ENCODE measurements at regions not wholly inside any gene's neighbourhood (a gene's known extent, or its start where the extent isn't known, plus 50 kb on each side); places are given as distances from the start of the nearest gene placed in this dataset.

DNA sequence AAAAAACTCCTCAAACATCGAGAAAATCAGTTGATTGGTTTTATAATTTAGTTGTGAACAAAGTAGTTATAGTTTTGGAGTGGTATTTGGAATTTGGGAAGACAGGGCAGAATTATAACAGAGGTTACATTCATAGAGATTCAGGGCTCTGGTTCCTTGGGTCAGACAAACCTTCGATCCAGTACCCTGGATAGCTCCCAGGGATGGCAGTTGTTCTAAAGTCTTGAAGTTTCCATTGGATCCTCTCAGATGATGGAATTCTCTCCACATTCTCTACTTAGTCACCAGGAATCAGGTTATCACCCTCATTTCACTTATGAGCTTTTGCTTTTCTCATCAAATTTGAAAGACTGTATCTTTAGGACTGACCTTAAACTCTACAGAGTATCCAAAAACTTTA, 285.1 kb downstream of the CENPW start:
- TF ChIP-seq, protein P1, sequence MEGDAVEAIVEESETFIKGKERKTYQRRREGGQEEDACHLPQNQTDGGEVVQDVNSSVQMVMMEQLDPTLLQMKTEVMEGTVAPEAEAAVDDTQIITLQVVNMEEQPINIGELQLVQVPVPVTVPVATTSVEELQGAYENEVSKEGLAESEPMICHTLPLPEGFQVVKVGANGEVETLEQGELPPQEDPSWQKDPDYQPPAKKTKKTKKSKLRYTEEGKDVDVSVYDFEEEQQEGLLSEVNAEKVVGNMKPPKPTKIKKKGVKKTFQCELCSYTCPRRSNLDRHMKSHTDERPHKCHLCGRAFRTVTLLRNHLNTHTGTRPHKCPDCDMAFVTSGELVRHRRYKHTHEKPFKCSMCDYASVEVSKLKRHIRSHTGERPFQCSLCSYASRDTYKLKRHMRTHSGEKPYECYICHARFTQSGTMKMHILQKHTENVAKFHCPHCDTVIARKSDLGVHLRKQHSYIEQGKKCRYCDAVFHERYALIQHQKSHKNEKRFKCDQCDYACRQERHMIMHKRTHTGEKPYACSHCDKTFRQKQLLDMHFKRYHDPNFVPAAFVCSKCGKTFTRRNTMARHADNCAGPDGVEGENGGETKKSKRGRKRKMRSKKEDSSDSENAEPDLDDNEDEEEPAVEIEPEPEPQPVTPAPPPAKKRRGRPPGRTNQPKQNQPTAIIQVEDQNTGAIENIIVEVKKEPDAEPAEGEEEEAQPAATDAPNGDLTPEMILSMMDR (IDR thresholded peaks at IDR 0.05; ENCODE audit: insufficient read depth, low read length, severe bottlenecking): no peak
- no peak for FAIRE-seq
- peak; percentile 18 for DNase-seq (ENCODE audit: low read depth)

DNA sequence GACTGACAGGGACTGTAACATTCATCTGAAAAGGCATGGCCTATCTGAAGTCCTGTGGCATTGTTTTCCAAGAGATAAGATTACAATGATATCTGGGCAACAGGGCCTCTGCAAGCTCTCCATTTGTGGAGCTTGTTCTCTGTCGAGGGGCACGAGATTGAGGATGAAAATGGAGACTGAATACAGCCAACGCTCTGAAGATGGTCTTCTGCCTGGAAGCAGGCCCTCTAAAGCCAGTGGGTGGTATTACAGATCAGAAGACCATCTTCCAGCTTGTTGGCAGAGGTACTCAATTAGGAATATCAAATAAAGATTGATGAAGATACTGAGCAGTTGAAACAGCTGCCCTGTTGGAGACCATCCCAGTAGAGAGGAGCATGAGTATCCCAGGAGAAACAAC, 288.2 kb downstream of the CENPW start:
- H3K27me3 ChIP-seq (ENCODE audit: control insufficient read depth, insufficient read depth, low read length): no peaks in the 10 kb centered on the region
- DNase-seq (ENCODE audit: low read depth) (no peak), FAIRE-seq (no peak)
- H3K36me3 ChIP-seq (ENCODE audit: control insufficient read depth, insufficient read depth, low read length): no peaks in the 10 kb centered on the region
- TF ChIP-seq, protein P1 (IDR thresholded peaks at IDR 0.05; ENCODE audit: insufficient read depth, low read length, severe bottlenecking): no peak
- no peak overlapping the region for H3K4me3 ChIP-seq (ENCODE audit: low read depth, low read length)

More for the DNA sequence above, 285.1 kb downstream of the CENPW start:
- Histone ChIP-seq H3K36me3 (ENCODE audit: control insufficient read depth, insufficient read depth, low read length) (no peaks in the 10 kb centered on the region), H3K4me3 (ENCODE audit: low read depth, low read length) (no peak overlapping the region), H3K27me3 (ENCODE audit: control insufficient read depth, insufficient read depth, low read length) (no peaks in the 10 kb centered on the region)

DNA sequence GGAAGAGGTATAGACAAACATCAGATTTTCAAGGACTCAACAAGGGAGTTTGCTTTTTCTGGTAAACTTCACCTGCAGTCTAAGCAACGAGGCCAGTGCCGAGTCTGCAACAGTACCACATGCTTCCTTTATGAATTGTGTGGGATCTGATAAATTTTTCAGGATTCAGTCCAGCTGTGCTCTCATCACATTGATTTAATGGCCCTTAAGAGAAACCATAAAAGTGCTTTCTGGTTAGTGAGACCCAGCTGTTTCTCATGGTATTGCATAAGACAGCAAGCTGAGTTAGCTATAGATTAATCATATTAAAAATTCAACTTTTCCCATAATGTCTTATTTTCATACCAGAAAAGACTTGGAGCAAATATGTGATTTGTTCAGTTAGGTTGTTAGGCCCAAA, 291.4 kb downstream of the CENPW start:
- H3K4me3 ChIP-seq (ENCODE audit: low read depth, low read length): no peak overlapping the region
- H3K36me3 ChIP-seq (ENCODE audit: control insufficient read depth, insufficient read depth, low read length): no peaks in the 10 kb centered on the region
- no peaks in the 10 kb centered on the region for H3K27me3 ChIP-seq (ENCODE audit: control insufficient read depth, insufficient read depth, low read length)
- DNase-seq (ENCODE audit: low read depth) (no peak), FAIRE-seq (no peak)
- TF ChIP-seq, protein P1 (IDR thresholded peaks at IDR 0.05; ENCODE audit: insufficient read depth, low read length, severe bottlenecking): no peak

DNA sequence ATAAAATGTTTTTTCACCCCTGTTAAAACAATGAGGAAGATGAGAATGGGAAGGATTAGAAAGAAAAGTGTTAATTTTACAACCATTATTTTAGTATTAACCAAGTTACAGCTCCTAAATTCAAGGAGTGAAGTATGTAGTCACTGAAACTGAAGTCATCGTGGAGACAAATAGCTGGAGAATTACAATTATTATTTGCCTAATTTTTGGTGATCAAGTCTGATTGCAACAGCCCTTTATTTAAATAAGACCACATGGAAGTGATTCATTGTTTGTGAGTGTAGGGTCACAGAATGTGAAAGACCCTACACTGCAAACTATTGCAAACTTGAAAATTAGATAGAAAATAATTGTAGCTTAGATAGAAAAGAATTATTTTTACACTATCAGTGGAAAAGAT, 292.4 kb downstream of the CENPW start:
- FAIRE-seq: no peak

DNA sequence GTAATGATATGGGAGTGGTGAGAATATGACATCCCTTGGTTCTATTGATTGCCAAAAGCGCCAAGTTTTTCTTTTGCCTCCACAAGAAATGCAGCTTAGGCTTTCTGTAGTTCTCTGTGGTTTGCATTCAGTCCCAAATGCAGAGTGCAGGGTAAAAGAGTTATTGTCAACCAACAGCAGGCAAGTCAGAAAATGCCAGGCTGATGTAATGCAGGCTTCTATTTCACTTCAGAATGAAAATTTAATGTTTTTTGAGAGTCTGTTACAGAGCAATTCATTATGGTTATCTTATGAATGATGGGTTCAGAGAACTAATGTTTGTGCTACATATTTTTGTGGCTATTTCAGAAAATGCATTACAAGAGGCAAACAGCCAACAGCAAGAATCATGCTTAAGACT, 293.5 kb downstream of the CENPW start:
- no peak overlapping the region for H3K4me3 ChIP-seq (ENCODE audit: low read depth, low read length)
- H3K27me3 ChIP-seq (ENCODE audit: control insufficient read depth, insufficient read depth, low read length): no peaks in the 10 kb centered on the region
- TF ChIP-seq, protein P1 (IDR thresholded peaks at IDR 0.05; ENCODE audit: insufficient read depth, low read length, severe bottlenecking): no peak
- no peak for FAIRE-seq
- H3K36me3 ChIP-seq (ENCODE audit: control insufficient read depth, insufficient read depth, low read length): no peaks in the 10 kb centered on the region
- DNase-seq (ENCODE audit: low read depth): no peak

More for the DNA sequence above, 292.4 kb downstream of the CENPW start:
- DNase-seq (ENCODE audit: low read depth): no peak
- no peaks in the 10 kb centered on the region for H3K27me3 ChIP-seq (ENCODE audit: control insufficient read depth, insufficient read depth, low read length)
- no peaks in the 10 kb centered on the region for H3K36me3 ChIP-seq (ENCODE audit: control insufficient read depth, insufficient read depth, low read length)
- TF ChIP-seq, protein P1 (IDR thresholded peaks at IDR 0.05; ENCODE audit: insufficient read depth, low read length, severe bottlenecking): no peak
- H3K4me3 ChIP-seq (ENCODE audit: low read depth, low read length): no peak overlapping the region

DNA sequence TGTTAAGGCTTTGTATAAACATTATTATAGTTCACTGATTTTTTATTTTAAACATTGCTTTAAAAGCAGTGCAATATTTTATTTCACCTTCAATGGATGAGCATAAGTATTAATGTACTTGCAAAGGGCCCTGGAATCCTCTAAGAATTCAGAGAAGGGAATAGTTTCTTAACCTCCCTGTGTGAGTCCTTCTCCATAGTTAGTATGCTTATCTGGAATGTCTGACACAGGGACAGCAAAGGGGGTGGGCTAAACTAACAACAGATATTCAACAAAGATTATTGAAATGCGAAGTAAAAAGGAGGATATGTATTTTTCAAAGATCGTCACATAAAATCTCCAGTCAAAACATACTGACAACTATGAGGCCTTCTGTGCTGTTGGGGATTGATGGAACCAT, 300.4 kb downstream of the CENPW start:
- TF ChIP-seq, protein P1 (IDR thresholded peaks at IDR 0.05; ENCODE audit: insufficient read depth, low read length, severe bottlenecking): no peak
- no peak overlapping the region for H3K4me3 ChIP-seq (ENCODE audit: low read depth, low read length)
- H3K36me3 ChIP-seq (ENCODE audit: control insufficient read depth, insufficient read depth, low read length): no peaks in the 10 kb centered on the region
- FAIRE-seq: no peak
- H3K27me3 ChIP-seq (ENCODE audit: control insufficient read depth, insufficient read depth, low read length): no peaks in the 10 kb centered on the region
- DNase-seq (ENCODE audit: low read depth): no peak

All from bronchial epithelial cell (primary cell).